SK-N-MC (cell line): ENCODE measurements at regions not wholly inside any gene's neighbourhood (a gene's known extent, or its start where the extent isn't known, plus 50 kb on each side); places are given as distances from the start of the nearest gene placed in this dataset.

ENCODE experiments used
- DNase-seq: peaks from one replicate; pipeline ENCODE4 v3.0.0-alpha.2; 2011; ENCODE audit warnings: low read depth, low spot score
- H3K27ac ChIP-seq: fragments of 200-600 bp; sonication (generic); 2 replicates; pipeline ENCODE4 v1.5.1; 2016; ENCODE audit warnings: mixed run types
- H3K36me3 ChIP-seq: fragments of 200-600 bp; sonication (generic); 2 replicates; pipeline ENCODE4 v1.6.1; 2017; ENCODE audit warnings: antibody characterized with exemption, low read length, mixed read lengths; ENCODE audit not compliant: insufficient read depth
- H3K4me3 ChIP-seq: fragments of 200-600 bp; sonication (generic); 2 replicates; pipeline ENCODE4 v1.5.1; 2016
- H3K9ac ChIP-seq: fragments of 200-600 bp; sonication (generic); 2 replicates; pipeline ENCODE4 v1.8.0; 2017; ENCODE audit warnings: mixed run types, mixed read lengths; ENCODE audit not compliant: insufficient read length
- H3K9me3 ChIP-seq: fragments of 200-600 bp; sonication (generic); 2 replicates; pipeline ENCODE4 v1.6.1; 2017; ENCODE audit warnings: low read depth, mild to moderate bottlenecking, antibody characterized with exemption, low read length, moderate library complexity, mixed read lengths
- EZH2 ChIP-seq: fragments of 200-600 bp; sonication (generic); IDR thresholded peaks from one replicate; pipeline ENCODE4 v1.6.1; 2017; ENCODE audit warnings: antibody characterized with exemption
- FOXP2 ChIP-seq: optimal IDR thresholded peaks from 2 replicates; pipeline ENCODE3; 2011; ENCODE audit warnings: mild to moderate bottlenecking, moderate library complexity; ENCODE audit not compliant: insufficient read depth; ENCODE audit errors: extremely low read length, control extremely low read depth
- POLR2AphosphoS5 ChIP-seq: IDR thresholded peaks from 2 replicates; pipeline ENCODE4 v1.6.1; 2012; ENCODE audit warnings: mild to moderate bottlenecking, low read depth, low read length, borderline replicate concordance

GRCh38 chr6:95687839-95688238 lies 110.5 kb downstream of the MANEA start:
- H3K9ac ChIP-seq = no peak overlapping the region
- TF ChIP-seq EZH2 (no peak), FOXP2 (no peak), POLR2AphosphoS5 (no peak)
- no peaks in the 10 kb centered on the region for H3K36me3 ChIP-seq
- H3K4me3 ChIP-seq = no peak overlapping the region
- no peak for DNase-seq
- H3K27ac ChIP-seq = no peak overlapping the region
- H3K9me3 ChIP-seq = no peaks in the 10 kb centered on the region

- Histone ChIP-seq H3K9ac (no peak overlapping the region), H3K9me3 (no peaks in the 10 kb centered on the region), H3K36me3 (no peaks in the 10 kb centered on the region), H3K27ac (no peak overlapping the region), H3K4me3 (no peak overlapping the region)
- TF ChIP-seq POLR2AphosphoS5 = no peak
- no peak for TF ChIP-seq FOXP2
- no peak for TF ChIP-seq EZH2
- DNase-seq = no peak
These were observed 113.0 kb downstream of the MANEA start for GRCh38 chr6:95690328-95690727.

GRCh38 chr6:95693108-95693507 lies 115.8 kb downstream of the MANEA start:
- no peak overlapping the region for H3K27ac ChIP-seq
- no peak overlapping the region for H3K4me3 ChIP-seq
- TF ChIP-seq FOXP2 (no peak), POLR2AphosphoS5 (no peak), EZH2 (no peak)
- peak; percentile 16 for DNase-seq
- H3K9ac ChIP-seq = no peak overlapping the region
- H3K36me3 ChIP-seq = no peaks in the 10 kb centered on the region
- no peaks in the 10 kb centered on the region for H3K9me3 ChIP-seq

GRCh38 chr6:95698271-95698670 lies 120.9 kb downstream of the MANEA start:
- TF ChIP-seq EZH2 = no peak
- no peak for TF ChIP-seq FOXP2
- TF ChIP-seq POLR2AphosphoS5 = no peak
- DNase-seq = no peak
- no peaks in the 10 kb centered on the region for H3K9me3 ChIP-seq

GRCh38 chr6:95723638-95724037 lies 146.3 kb downstream of the MANEA start:
- Histone ChIP-seq H3K27ac (no peak overlapping the region), H3K9ac (no peak overlapping the region), H3K36me3 (no peaks in the 10 kb centered on the region), H3K9me3 (no peaks in the 10 kb centered on the region), H3K4me3 (no peak overlapping the region)
- DNase-seq = no peak
- no peak for TF ChIP-seq POLR2AphosphoS5
- no peak for TF ChIP-seq FOXP2
- no peak for TF ChIP-seq EZH2

More at GRCh38 chr6:95698271-95698670, 120.9 kb downstream of the MANEA start:
- Histone ChIP-seq H3K4me3 (no peak overlapping the region), H3K9ac (no peak overlapping the region), H3K27ac (no peak overlapping the region), H3K36me3 (no peaks in the 10 kb centered on the region)

GRCh38 chr6:95725344-95725743 lies 148.0 kb downstream of the MANEA start:
- no peak overlapping the region for H3K9ac ChIP-seq
- H3K4me3 ChIP-seq = no peak overlapping the region
- TF ChIP-seq EZH2 = no peak
- no peak for TF ChIP-seq FOXP2
- TF ChIP-seq POLR2AphosphoS5 = no peak
- H3K9me3 ChIP-seq = no peaks in the 10 kb centered on the region
- H3K36me3 ChIP-seq = no peaks in the 10 kb centered on the region
- H3K27ac ChIP-seq = no peak overlapping the region
- DNase-seq = no peak

- TF ChIP-seq FOXP2 (no peak), POLR2AphosphoS5 (no peak), EZH2 (no peak)
- Histone ChIP-seq H3K4me3 (no peak overlapping the region), H3K27ac (no peak overlapping the region), H3K9ac (no peak overlapping the region), H3K36me3 (no peaks in the 10 kb centered on the region), H3K9me3 (no peaks in the 10 kb centered on the region)
- DNase-seq = no peak
These were observed 162.8 kb downstream of the MANEA start for GRCh38 chr6:95740157-95740556.

- TF ChIP-seq FOXP2 (no peak), POLR2AphosphoS5 (no peak), EZH2 (no peak)
- Histone ChIP-seq H3K9me3 (no peaks in the 10 kb centered on the region), H3K27ac (no peak overlapping the region), H3K36me3 (no peaks in the 10 kb centered on the region), H3K4me3 (no peak overlapping the region), H3K9ac (no peak overlapping the region)
- no peak for DNase-seq
These were observed 163.7 kb downstream of the MANEA start for GRCh38 chr6:95741045-95741444.

- no peak overlapping the region for H3K27ac ChIP-seq
- no peak for DNase-seq
- no peak for TF ChIP-seq EZH2
- TF ChIP-seq POLR2AphosphoS5 = no peak
- no peak for TF ChIP-seq FOXP2
- no peaks in the 10 kb centered on the region for H3K9me3 ChIP-seq
- H3K36me3 ChIP-seq = no peaks in the 10 kb centered on the region
- no peak overlapping the region for H3K9ac ChIP-seq
- no peak overlapping the region for H3K4me3 ChIP-seq
These were observed 165.5 kb downstream of the MANEA start for GRCh38 chr6:95742767-95743289.
